Fibroblast of pulmonary artery (primary cell): ENCODE measurements at regions not wholly inside any gene's neighbourhood (a gene's known extent, or its start where the extent isn't known, plus 50 kb on each side); places are given as distances from the start of the nearest gene placed in this dataset.
A peak's percentile ranks its signal among the peaks of the same experiment; 100 is the strongest.

Experiments
- DNase-seq: peaks from one replicate; pipeline ENCODE4 v3.0.0-alpha.2; 2010; ENCODE audit warnings: low read depth
- H3K4me3 ChIP-seq: replicated peaks from 2 replicates; pipeline ENCODE4 v1.5.1; 2011; ENCODE audit warnings: low read depth, mild to moderate bottlenecking, control low read depth, low read length, moderate library complexity
- TF ChIP-seq, protein P1 (sequence below): IDR thresholded peaks from 2 replicates; pipeline ENCODE4 v1.5.1; 2011; ENCODE audit warnings: mild to moderate bottlenecking, control low read depth, low read length, inconsistent platforms; ENCODE audit errors: missing control alignments

DNA sequence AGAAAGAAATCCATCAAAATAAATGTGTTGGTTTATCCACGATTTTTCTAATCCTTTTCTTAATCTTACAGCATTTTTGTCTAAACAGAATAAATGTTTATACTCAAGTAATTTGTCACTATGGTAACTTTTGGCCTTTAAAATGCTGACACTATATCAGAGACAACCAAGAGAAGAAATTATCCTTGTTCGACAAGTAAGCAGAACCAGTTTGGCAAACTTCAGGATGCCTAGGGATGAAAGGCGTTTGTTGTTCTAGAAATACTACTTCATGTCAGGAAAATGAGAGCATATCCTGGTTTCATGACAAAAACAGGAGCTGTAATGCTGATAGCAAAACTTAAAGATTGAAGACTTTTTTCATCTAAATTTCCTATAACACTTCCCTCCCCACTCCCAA is 308.0 kb upstream of the ATP11B start:
- H3K4me3 ChIP-seq = no peak overlapping the region
- TF ChIP-seq, protein P1, sequence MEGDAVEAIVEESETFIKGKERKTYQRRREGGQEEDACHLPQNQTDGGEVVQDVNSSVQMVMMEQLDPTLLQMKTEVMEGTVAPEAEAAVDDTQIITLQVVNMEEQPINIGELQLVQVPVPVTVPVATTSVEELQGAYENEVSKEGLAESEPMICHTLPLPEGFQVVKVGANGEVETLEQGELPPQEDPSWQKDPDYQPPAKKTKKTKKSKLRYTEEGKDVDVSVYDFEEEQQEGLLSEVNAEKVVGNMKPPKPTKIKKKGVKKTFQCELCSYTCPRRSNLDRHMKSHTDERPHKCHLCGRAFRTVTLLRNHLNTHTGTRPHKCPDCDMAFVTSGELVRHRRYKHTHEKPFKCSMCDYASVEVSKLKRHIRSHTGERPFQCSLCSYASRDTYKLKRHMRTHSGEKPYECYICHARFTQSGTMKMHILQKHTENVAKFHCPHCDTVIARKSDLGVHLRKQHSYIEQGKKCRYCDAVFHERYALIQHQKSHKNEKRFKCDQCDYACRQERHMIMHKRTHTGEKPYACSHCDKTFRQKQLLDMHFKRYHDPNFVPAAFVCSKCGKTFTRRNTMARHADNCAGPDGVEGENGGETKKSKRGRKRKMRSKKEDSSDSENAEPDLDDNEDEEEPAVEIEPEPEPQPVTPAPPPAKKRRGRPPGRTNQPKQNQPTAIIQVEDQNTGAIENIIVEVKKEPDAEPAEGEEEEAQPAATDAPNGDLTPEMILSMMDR = no peak
- DNase-seq = no peak

DNA sequence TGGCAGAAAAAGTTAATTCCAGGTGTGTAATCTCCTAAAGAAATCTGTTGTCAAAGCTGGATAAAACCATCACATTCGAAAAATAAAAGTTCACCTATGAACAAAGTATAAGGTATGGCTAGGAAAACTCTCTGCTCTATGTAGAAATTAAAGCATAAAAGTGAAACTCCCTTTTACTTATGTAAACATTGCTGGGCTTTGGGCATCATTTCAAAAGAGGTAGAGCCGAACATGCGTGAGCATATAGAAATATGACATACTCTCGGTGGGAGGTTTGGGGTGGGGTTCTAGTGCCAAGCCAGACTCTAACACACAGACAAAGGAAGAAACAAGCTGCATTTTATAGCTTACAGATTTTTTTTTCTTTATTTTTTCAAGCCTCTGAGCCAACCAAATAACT is 306.8 kb upstream of the ATP11B start:
- TF ChIP-seq, protein P1 = no peak
- no peak overlapping the region for H3K4me3 ChIP-seq
- no peak for DNase-seq

DNA sequence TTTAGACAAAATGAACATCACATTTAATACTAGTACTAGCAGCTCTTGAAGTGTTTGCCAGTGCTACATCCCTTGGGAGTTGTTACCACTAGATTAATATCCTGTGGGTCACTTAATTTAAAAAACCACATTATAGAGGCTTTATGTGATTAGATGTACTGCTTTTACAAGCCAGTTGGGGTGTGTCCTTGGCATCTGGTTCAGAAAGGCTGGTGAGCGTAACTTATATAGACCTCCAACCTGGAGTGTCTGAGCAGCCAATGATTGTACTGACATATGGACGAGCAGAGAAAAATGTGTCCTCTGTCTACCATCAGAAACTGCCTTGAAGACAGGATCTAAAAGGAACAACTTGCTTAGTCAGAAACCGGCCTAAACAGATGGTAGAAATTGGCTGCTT is 306.2 kb upstream of the ATP11B start:
- TF ChIP-seq, protein P1 = no peak
- H3K4me3 ChIP-seq = no peak overlapping the region
- no peak for DNase-seq

DNA sequence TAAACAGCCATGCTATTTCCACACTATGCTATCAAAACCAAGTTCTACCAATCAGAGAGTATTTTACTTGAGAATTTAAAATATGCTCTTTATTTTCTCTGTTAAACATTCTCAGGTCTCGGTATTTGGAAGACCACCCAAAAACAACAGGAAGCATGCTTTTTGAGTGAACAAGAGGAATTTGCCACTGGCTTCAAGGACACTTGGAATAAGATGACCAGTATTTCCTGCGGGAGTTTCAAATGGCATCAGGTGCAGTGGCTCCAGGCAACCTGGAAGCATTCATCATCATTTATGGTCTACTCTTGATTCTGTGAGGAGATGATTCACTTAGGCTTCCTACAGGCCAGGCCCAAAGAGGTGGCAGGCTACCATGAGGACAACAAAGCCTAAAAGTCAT is 305.7 kb upstream of the ATP11B start:
- TF ChIP-seq, protein P1 = no peak
- no peak overlapping the region for H3K4me3 ChIP-seq
- no peak for DNase-seq

DNA sequence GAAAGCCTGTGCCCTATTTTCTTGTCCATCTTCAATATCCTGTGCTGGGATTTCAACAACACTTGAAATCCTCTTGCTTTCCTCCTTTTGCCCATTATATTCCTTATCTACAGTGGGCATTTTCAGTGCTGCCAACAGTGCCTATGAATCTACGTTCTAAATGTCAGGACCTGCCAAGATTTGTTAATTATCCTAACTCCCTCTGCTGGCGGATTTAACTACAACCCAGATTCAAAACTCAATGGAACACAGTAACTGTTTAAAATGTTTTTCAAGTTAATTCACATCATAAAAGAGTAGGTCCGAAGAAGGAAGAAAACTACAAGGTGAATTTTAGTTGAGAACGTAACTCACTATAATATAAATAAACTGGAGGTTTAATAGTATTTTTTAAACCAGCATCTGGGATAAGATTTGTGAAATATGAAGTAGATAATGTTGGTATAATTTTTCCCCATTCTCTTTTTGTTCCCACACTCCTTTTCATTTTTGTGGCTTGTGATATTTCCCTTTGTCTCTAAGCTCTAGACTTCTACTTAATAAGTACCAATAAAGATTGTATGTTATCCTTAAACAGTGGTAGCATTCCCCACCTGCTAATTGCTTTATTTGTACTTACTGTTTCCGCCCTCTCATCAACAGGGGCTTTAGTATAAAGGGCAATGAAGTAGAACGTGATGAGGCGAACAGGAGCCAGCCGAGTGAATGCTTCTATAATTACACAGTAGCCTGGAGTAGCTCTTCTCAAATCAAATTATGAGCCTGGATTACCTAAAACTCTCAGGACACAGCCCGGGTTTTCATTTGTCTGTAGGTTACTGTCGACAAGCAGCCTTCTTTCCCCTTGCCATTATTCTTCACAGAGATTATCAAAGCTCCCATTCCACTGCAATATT is 302.5 kb upstream of the ATP11B start:
- TF ChIP-seq, protein P1 = peak; percentile 18
- DNase-seq = peak; percentile 1
- no peak overlapping the region for H3K4me3 ChIP-seq

DNA sequence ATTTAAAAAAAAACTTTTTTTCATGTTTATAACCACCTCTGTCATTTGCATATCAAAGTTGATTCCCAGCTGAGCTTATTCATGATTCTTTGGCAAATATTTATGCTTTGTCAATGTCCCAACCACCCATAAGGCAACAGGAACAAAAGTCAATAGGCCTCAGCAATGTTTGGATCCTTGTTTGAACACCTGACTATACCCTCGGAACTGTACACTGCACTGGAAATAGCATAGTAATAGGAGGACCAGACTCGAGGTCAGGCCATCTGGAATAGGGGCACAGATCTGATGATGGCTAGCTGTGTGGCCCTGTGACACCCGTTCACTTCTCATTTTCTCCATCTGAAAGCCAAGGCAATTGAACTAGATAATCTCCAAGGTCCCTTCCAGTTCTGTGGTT is 301.7 kb upstream of the ATP11B start:
- TF ChIP-seq, protein P1 = no peak
- no peak for DNase-seq
- no peak overlapping the region for H3K4me3 ChIP-seq

DNA sequence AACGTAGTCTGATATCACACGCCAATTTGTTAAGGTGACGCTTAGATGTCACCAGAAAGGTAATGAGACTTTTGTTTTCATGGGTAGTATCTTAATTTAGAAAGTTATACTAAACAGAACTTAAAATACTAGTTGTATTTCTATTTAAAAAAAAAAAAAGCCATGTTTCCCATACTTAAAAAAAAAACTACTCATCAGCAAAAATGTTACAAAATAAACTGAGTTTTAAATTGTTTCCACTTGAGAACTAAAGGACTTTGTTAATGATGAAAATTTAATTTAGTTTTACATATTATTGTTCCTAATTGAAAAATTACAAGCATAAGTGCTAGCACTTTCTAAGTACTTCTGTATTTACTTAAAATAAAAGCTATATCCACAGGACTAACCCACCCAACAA is 300.8 kb upstream of the ATP11B start:
- no peak overlapping the region for H3K4me3 ChIP-seq
- DNase-seq = no peak
- TF ChIP-seq, protein P1 = no peak
